ENCODE measurements at regions not wholly inside any gene's neighbourhood (a gene's known extent, or its start where the extent isn't known, plus 50 kb on each side); places are given as distances from the start of the nearest gene placed in this dataset.

GRCh38 chr11:130641876-130642275, 193.4 kb downstream of the ADAMTS15 start:
- no peak for DNase-seq (ENCODE audit: low spot score)

GRCh38 chr11:130642994-130643393, 194.5 kb downstream of the ADAMTS15 start:
- no peak for DNase-seq (ENCODE audit: low spot score)

GRCh38 chr11:130644187-130644586, 195.7 kb downstream of the ADAMTS15 start:
- DNase-seq (ENCODE audit: low spot score): no peak

GRCh38 chr11:130645164-130645842, 196.9 kb downstream of the ADAMTS15 start:
- no peak for DNase-seq (ENCODE audit: low spot score)

- DNase-seq (ENCODE audit: low spot score): no peak
These were observed 197.4 kb downstream of the ADAMTS15 start for GRCh38 chr11:130645843-130646197.

GRCh38 chr11:130646881-130647280, 198.4 kb downstream of the ADAMTS15 start:
- DNase-seq (ENCODE audit: low spot score): no peak

- no peak for DNase-seq (ENCODE audit: low spot score)
These were observed 198.9 kb downstream of the ADAMTS15 start for GRCh38 chr11:130647371-130647770.

GRCh38 chr11:130649801-130650200, 201.4 kb downstream of the ADAMTS15 start:
- no peak for DNase-seq (ENCODE audit: low spot score)

GRCh38 chr11:130650456-130651030, 202.1 kb downstream of the ADAMTS15 start:
- no peak for DNase-seq (ENCODE audit: low spot score)

- DNase-seq (ENCODE audit: low spot score): no peak
These were observed 202.8 kb downstream of the ADAMTS15 start for GRCh38 chr11:130651066-130651855.

- no peak for DNase-seq (ENCODE audit: low spot score)
These were observed 204.4 kb downstream of the ADAMTS15 start for GRCh38 chr11:130652671-130653335.

- DNase-seq (ENCODE audit: low spot score): no peak
These were observed 205.6 kb downstream of the ADAMTS15 start for GRCh38 chr11:130653838-130654636.

GRCh38 chr11:130655300-130655699, 206.9 kb downstream of the ADAMTS15 start:
- DNase-seq (ENCODE audit: low spot score): no peak

GRCh38 chr11:130666781-130667251, 218.4 kb downstream of the ADAMTS15 start:
- DNase-seq (ENCODE audit: low spot score): no peak

- no peak for DNase-seq (ENCODE audit: low spot score)
These were observed 220.3 kb downstream of the ADAMTS15 start for GRCh38 chr11:130668751-130669150.

- DNase-seq (ENCODE audit: low spot score): no peak
These were observed 221.8 kb downstream of the ADAMTS15 start for GRCh38 chr11:130670200-130670599.

GRCh38 chr11:130671801-130672700, 223.6 kb downstream of the ADAMTS15 start:
- no peak for DNase-seq (ENCODE audit: low spot score)

GRCh38 chr11:130672911-130673310, 224.5 kb downstream of the ADAMTS15 start:
- no peak for DNase-seq (ENCODE audit: low spot score)

- DNase-seq (ENCODE audit: low spot score): no peak
These were observed 225.3 kb downstream of the ADAMTS15 start for GRCh38 chr11:130673698-130674097.

- DNase-seq (ENCODE audit: low spot score): no peak
These were observed 226.4 kb downstream of the ADAMTS15 start for GRCh38 chr11:130674686-130675308.
